ENCODE measurements at regions not wholly inside any gene's neighbourhood (a gene's known extent, or its start where the extent isn't known, plus 50 kb on each side); places are given as distances from the start of the nearest gene placed in this dataset.
"Not testable (repeated sequence)": the region's sequence is repeated elsewhere in the genome, so short reads cannot be mapped to it uniquely, and the experiment has no call there.

DNA sequence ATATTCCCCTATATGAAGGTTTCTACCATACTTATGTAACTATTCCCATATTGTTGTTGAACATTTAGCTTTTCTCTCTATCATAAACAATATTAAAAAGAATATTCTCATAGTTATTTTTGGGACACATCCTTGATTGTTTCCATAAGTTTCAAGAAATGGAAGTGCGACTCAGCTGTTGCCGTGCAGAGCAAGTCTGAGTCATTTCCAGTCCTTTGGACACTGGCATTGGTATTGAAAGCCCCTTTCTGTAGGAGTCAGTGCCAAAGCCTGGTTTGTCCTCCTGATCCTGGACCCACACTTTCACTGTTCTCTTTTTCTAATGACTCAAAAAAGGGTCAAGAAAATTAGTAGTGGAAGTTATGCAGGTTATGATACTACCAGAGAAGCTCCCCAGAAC is 108.3 kb upstream of the DIAPH2 start:
- no peak overlapping the region for H3K4me3 ChIP-seq
- H3K9me3 ChIP-seq = no peaks in the 10 kb centered on the region
- H3K27ac ChIP-seq = no peak overlapping the region
- no peaks in the 10 kb centered on the region for H3K4me1 ChIP-seq
- H3K36me3 ChIP-seq = no peaks in the 10 kb centered on the region
- TF ChIP-seq CTCF (IDR thresholded peaks at IDR 0.05) = no peak
- TF ChIP-seq POLR2A (IDR thresholded peaks at IDR 0.05) = no peak
- DNase-seq = no peak
- no peaks in the 10 kb centered on the region for H3K27me3 ChIP-seq

DNA sequence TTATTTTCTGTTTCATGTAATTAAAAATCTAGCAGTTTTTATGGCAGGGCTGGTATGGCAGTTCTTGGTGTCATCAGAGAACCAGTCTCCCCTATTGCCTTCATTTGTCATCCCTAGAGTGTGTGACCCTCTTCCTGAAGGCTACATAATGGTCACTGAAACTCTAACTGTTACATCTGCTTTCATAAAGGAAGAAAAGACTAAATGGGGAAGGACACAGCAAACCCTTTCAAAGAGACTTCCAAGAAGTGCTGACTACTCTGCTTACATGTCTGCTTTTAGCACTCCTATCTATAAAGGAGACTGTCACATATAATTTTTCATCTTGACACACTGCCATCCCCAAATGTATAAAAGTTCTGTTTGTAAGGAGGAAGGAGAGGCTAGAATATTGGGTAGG is 105.9 kb upstream of the DIAPH2 start:
- H3K4me1 ChIP-seq = no peaks in the 10 kb centered on the region

DNA sequence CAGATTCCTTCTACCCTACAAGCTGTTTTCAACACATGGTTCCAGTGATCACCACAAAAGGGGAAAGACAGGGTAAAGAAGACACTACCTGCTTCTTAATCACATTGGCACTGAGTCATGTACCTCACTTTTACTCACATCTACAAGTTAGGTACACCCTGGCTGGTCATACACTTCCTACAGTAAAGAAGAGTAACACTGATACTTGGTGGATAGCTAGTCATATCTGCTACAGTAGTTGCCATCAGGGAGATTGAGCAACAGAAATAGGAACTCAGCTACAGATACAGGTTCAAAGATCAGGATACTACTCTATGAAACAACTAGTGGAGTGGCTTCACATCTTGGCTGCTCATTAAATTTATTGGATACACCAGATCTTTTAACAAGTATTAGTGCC is 105.4 kb upstream of the DIAPH2 start:
- H3K36me3 ChIP-seq = no peaks in the 10 kb centered on the region

More for the DNA sequence above, 105.9 kb upstream of the DIAPH2 start:
- H3K27me3 ChIP-seq = no peaks in the 10 kb centered on the region
- H3K9me3 ChIP-seq = no peaks in the 10 kb centered on the region
- DNase-seq = no peak
- no peak overlapping the region for H3K27ac ChIP-seq
- no peak overlapping the region for H3K4me3 ChIP-seq
- TF ChIP-seq POLR2A (IDR thresholded peaks at IDR 0.05) (no peak), CTCF (IDR thresholded peaks at IDR 0.05) (no peak)
- no peaks in the 10 kb centered on the region for H3K36me3 ChIP-seq

DNA sequence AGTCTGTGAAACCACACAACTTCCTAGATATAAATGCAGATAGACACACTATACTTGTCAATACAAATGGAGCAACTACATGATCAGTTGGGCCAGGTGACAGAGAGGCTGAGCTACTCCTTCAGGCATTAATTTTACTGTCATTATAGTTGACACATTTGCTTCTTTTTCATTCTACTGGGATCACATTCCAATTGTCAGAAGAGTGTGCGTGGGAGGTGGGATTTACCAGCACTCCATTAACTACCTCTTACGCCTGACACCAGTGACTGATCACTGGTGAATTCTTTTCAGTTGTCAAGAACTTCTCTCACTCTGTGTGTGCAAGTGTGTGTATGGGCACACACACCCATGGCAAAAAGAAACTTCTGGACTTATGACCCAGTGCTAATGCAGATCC is 94.2 kb upstream of the DIAPH2 start:
- Histone ChIP-seq H3K27me3 (no peaks in the 10 kb centered on the region), H3K9me3 (no peaks in the 10 kb centered on the region), H3K4me1 (no peaks in the 10 kb centered on the region), H3K36me3 (no peaks in the 10 kb centered on the region), H3K4me3 (no peak overlapping the region), H3K27ac (no peak overlapping the region)
- TF ChIP-seq CTCF (IDR thresholded peaks at IDR 0.05) (no peak), POLR2A (IDR thresholded peaks at IDR 0.05) (no peak)
- no peak for DNase-seq

More for the DNA sequence above, 105.4 kb upstream of the DIAPH2 start:
- no peaks in the 10 kb centered on the region for H3K9me3 ChIP-seq
- no peak for TF ChIP-seq POLR2A (IDR thresholded peaks at IDR 0.05)
- no peak for TF ChIP-seq CTCF (IDR thresholded peaks at IDR 0.05)
- DNase-seq = no peak
- H3K27me3 ChIP-seq = no peaks in the 10 kb centered on the region
- no peak overlapping the region for H3K27ac ChIP-seq
- no peak overlapping the region for H3K4me3 ChIP-seq
- no peaks in the 10 kb centered on the region for H3K4me1 ChIP-seq

GRCh38 chrX:96591421-96591820 is 93.2 kb upstream of the DIAPH2 start:
- no peak overlapping the region for H3K27ac ChIP-seq
- H3K4me1 ChIP-seq = no peaks in the 10 kb centered on the region
- no peak for DNase-seq
- no peak overlapping the region for H3K4me3 ChIP-seq
- H3K36me3 ChIP-seq = no peaks in the 10 kb centered on the region
- H3K9me3 ChIP-seq = no peaks in the 10 kb centered on the region
- TF ChIP-seq POLR2A (IDR thresholded peaks at IDR 0.05) (no peak), CTCF (IDR thresholded peaks at IDR 0.05) (no peak)
- no peaks in the 10 kb centered on the region for H3K27me3 ChIP-seq

- not testable (repeated sequence) for H3K4me3 ChIP-seq, H3K27me3 ChIP-seq, H3K9me3 ChIP-seq, DNase-seq, H3K4me1 ChIP-seq, H3K36me3 ChIP-seq, H3K27ac ChIP-seq
Observed at GRCh38 chrX:96597847-96598246, 86.8 kb upstream of the DIAPH2 start.
